ENCODE measurements at regions not wholly inside any gene's neighbourhood (a gene's known extent, or its start where the extent isn't known, plus 50 kb on each side); places are given as distances from the start of the nearest gene placed in this dataset.

DNA sequence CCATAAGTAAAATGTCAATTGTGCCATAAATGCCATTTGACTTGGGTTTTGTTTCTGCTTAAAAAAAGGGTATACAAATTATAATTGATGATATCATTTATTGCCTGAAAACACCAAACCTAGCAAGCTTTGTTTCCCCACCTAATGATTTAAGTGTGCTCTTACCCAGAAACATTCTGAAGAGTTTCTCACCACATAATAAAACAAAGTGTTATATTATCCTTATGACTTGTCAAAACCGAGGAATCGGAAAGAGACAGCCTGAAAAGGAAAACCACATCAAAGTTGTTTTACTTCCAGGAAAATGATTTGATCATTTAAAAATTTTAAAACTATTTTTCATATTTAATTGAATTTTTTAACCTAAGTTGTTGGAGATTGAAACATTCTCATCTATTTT is 170.5 kb upstream of the SLC39A10 start:
- peak overlapping the region; percentile 51; the same call in 1 of the 2 replicates for H3K4me2 ChIP-seq
- CTCF ChIA-PET, result no interaction called here
- 14% methylated on average over 2 of the region's 2 CpGs for WGBS (ENCODE audit: low lambda C conversion rate)
- H3K9me2 ChIP-seq, result no peaks in the 10 kb centered on the region
- POLR2A ChIA-PET, result no interaction called here
- no peaks in the 10 kb centered on the region for H3K9me3 ChIP-seq
- H3K9ac ChIP-seq, result peak overlapping the region; percentile 23; the same call in 1 of the 2 replicates
- H4K20me1 ChIP-seq (ENCODE audit: insufficient read depth), result no peaks in the 10 kb centered on the region
- peaks cover 29% of the 10 kb centered on the region for H3F3A ChIP-seq (replicated peaks; ENCODE audit: insufficient read depth)
- H2AFZ ChIP-seq (ENCODE audit: low read depth), result 0 out of 2 replicates have a peak overlapping the region, but pooled peaks have one; percentile 47
- H3K27me3 ChIP-seq (ENCODE audit: insufficient read depth), result no peaks in the 10 kb centered on the region
- no peak for DNase-seq
- TF ChIP-seq, protein P1, sequence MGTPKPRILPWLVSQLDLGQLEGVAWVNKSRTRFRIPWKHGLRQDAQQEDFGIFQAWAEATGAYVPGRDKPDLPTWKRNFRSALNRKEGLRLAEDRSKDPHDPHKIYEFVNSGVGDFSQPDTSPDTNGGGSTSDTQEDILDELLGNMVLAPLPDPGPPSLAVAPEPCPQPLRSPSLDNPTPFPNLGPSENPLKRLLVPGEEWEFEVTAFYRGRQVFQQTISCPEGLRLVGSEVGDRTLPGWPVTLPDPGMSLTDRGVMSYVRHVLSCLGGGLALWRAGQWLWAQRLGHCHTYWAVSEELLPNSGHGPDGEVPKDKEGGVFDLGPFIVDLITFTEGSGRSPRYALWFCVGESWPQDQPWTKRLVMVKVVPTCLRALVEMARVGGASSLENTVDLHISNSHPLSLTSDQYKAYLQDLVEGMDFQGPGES (IDR thresholded peaks at IDR 0.05; ENCODE audit: low read depth, low read length), result no peak
- peak overlapping the region; percentile 82 to 86; a peak in 3 of 4 replicates for H3K27ac ChIP-seq (ENCODE audit: low read depth in 2 of 2, low read length in 1 of 2)
- H3K4me3 ChIP-seq (ENCODE audit: low read depth in 2 of 2, low read length in 1 of 2), result no peak overlapping the region
- H3K36me3 ChIP-seq (replicated peaks in 1 of 2; ENCODE audit: control insufficient read depth in 1 of 2, insufficient read depth in 2 of 2, low read length in 1 of 2), result no peaks in the 10 kb centered on the region
- H3K4me1 ChIP-seq (ENCODE audit: control insufficient read depth in 1 of 2, insufficient read depth in 2 of 2, low read depth in 1 of 2, low read length in 1 of 2), result peaks cover 0 to 26% of the 10 kb centered on the region in 2 experiments; a peak in 3 of 4 replicates
- no peaks in the 10 kb centered on the region for H3K79me2 ChIP-seq (ENCODE audit: insufficient read depth)

DNA sequence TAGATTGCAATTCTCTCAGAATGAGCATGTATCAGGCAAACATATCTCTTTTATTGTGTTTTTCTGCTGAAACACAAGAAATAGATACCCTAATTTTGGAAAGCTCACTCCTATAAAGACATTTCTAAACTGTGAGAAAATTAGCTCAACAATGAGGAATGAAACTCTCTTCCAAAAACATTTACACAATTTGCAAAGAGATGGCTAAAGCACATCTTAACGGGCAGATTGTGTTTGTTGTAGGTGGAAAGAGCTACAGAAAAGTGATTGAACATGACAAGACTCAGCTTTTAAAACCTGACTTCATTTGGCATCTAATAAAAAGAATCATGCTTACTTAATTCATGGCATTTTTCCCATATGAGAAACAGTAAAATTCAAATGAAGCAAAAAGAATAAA is 175.0 kb upstream of the SLC39A10 start:
- no peaks in the 10 kb centered on the region for H3K9me2 ChIP-seq
- DNase-seq, result no peak
- WGBS (ENCODE audit: low lambda C conversion rate), result 65% methylated on average over 1 of the region's 1 CpG
- H3K36me3 ChIP-seq (replicated peaks in 1 of 2; ENCODE audit: control insufficient read depth in 1 of 2, insufficient read depth in 2 of 2, low read length in 1 of 2), result no peaks in the 10 kb centered on the region
- H3K27me3 ChIP-seq (ENCODE audit: insufficient read depth), result no peaks in the 10 kb centered on the region
- H3K4me1 ChIP-seq (ENCODE audit: control insufficient read depth in 1 of 2, insufficient read depth in 2 of 2, low read depth in 1 of 2, low read length in 1 of 2), result peaks cover 0 to 9% of the 10 kb centered on the region in 2 experiments; a peak in 2 of 4 replicates
- TF ChIP-seq NFIC (IDR thresholded peaks at IDR 0.05; ENCODE audit: borderline replicate concordance) (0 out of 2 replicates have a peak, but pooled peaks have one; percentile 26), TCF12 (IDR thresholded peaks at IDR 0.05) (peak; percentile 47), CHD2 (IDR thresholded peaks at IDR 0.05; ENCODE audit: low read length, partially characterized antibody) (no peak), EP300 (IDR thresholded peaks at IDR 0.05; ENCODE audit: borderline replicate concordance in 1 of 2, low read depth in 1 of 2, low read length in 1 of 2) (peak in 1 of 2 experiments; percentile 51; a peak in 1 of 4 replicates)
- TF ChIP-seq, protein P2, sequence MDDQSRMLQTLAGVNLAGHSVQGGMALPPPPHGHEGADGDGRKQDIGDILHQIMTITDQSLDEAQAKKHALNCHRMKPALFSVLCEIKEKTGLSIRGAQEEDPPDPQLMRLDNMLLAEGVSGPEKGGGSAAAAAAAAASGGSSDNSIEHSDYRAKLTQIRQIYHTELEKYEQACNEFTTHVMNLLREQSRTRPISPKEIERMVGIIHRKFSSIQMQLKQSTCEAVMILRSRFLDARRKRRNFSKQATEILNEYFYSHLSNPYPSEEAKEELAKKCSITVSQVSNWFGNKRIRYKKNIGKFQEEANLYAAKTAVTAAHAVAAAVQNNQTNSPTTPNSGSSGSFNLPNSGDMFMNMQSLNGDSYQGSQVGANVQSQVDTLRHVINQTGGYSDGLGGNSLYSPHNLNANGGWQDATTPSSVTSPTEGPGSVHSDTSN (IDR thresholded peaks at IDR 0.05), result peak; percentile 75
- H4K20me1 ChIP-seq (ENCODE audit: insufficient read depth), result no peaks in the 10 kb centered on the region; the same call in 1 of the 2 replicates
- no peak overlapping the region for H3K9ac ChIP-seq
- H3K9me3 ChIP-seq, result no peaks in the 10 kb centered on the region
- H3K4me3 ChIP-seq (ENCODE audit: low read depth in 2 of 2, low read length in 1 of 2), result no peak overlapping the region
- H3K79me2 ChIP-seq (ENCODE audit: insufficient read depth), result no peaks in the 10 kb centered on the region
- ChIA-PET CTCF (interaction anchor here (0.6 to 2.2 kb wide), 2 partner anchors 11 to 1530 kb away, joined by 3 to 5 read pairs; no protein-coding TSS in a partner anchor), POLR2A (no interaction called here)
- peak overlapping the region in 1 of 2 experiments; percentile 60; a peak in 1 of 4 replicates for H3K27ac ChIP-seq (ENCODE audit: low read depth in 2 of 2, low read length in 1 of 2)
- peaks cover 20% of the 10 kb centered on the region for H3F3A ChIP-seq (replicated peaks; ENCODE audit: insufficient read depth)
- H3K4me2 ChIP-seq, result no peak overlapping the region
- H2AFZ ChIP-seq (ENCODE audit: low read depth), result no peak overlapping the region

DNA sequence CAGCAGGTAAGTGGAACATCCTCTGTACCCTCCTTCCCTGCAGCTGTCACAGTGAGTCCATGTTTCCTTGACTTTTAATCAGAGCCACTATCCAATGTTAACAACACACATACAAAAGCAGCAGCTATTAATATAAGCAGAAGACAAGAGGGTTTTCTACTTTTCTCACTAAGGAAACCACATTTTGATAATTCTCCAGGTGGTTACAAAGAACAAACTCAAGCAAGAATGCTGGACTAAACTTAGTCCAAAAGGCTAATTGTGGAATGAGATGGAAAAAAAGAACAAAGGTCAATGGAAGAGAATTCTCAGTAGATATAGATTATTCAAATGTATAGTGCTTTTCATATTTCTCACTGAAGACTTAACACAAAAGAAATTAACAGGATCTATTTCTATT is 176.9 kb upstream of the SLC39A10 start:
- no peaks in the 10 kb centered on the region for H3K9me3 ChIP-seq
- no peaks in the 10 kb centered on the region; the same call in 1 of the 2 replicates for H4K20me1 ChIP-seq (ENCODE audit: insufficient read depth)
- ChIA-PET CTCF (no interaction called here), POLR2A (no interaction called here)
- peaks cover 20% of the 10 kb centered on the region for H3F3A ChIP-seq (replicated peaks; ENCODE audit: insufficient read depth)
- H3K4me2 ChIP-seq, result no peak overlapping the region
- no peaks in the 10 kb centered on the region for H3K27me3 ChIP-seq (ENCODE audit: insufficient read depth)
- H3K4me3 ChIP-seq (ENCODE audit: low read depth in 2 of 2, low read length in 1 of 2), result no peak overlapping the region
- H3K36me3 ChIP-seq (replicated peaks in 1 of 2; ENCODE audit: control insufficient read depth in 1 of 2, insufficient read depth in 2 of 2, low read length in 1 of 2), result no peaks in the 10 kb centered on the region
- no peak overlapping the region for H3K9ac ChIP-seq
- H3K79me2 ChIP-seq (ENCODE audit: insufficient read depth), result no peaks in the 10 kb centered on the region
- no peak overlapping the region for H3K27ac ChIP-seq (ENCODE audit: low read depth in 2 of 2, low read length in 1 of 2)
- peaks cover 0 to 2% of the 10 kb centered on the region in 2 experiments; a peak in 1 of 4 replicates for H3K4me1 ChIP-seq (ENCODE audit: control insufficient read depth in 1 of 2, insufficient read depth in 2 of 2, low read depth in 1 of 2, low read length in 1 of 2)
- no peaks in the 10 kb centered on the region for H3K9me2 ChIP-seq
- no peak for DNase-seq
- no peak overlapping the region for H2AFZ ChIP-seq (ENCODE audit: low read depth)
- TF ChIP-seq TCF12 (IDR thresholded peaks at IDR 0.05) (no peak), SIN3A (IDR thresholded peaks at IDR 0.05; ENCODE audit: borderline replicate concordance, low read depth, low read length) (no peak), MXI1 (IDR thresholded peaks at IDR 0.05; ENCODE audit: low read depth, low read length) (no peak), MEF2A (IDR thresholded peaks at IDR 0.05; ENCODE audit: borderline replicate concordance, low read depth) (no peak), FOXJ3 (CRISPR knock-in tag; IDR thresholded peaks at IDR 0.05) (no peak), NFIC (IDR thresholded peaks at IDR 0.05; ENCODE audit: borderline replicate concordance) (no peak), RAD21 (IDR thresholded peaks at IDR 0.05; ENCODE audit: low read length) (no peak), RXRA (IDR thresholded peaks at IDR 0.05; ENCODE audit: borderline replicate concordance, low read depth) (no peak), YY1 (IDR thresholded peaks at IDR 0.05; ENCODE audit: low read depth) (no peak), TAF1 (IDR thresholded peaks at IDR 0.05; ENCODE audit: borderline replicate concordance, low read depth, low read length) (no peak)
- TF ChIP-seq, protein P3, sequence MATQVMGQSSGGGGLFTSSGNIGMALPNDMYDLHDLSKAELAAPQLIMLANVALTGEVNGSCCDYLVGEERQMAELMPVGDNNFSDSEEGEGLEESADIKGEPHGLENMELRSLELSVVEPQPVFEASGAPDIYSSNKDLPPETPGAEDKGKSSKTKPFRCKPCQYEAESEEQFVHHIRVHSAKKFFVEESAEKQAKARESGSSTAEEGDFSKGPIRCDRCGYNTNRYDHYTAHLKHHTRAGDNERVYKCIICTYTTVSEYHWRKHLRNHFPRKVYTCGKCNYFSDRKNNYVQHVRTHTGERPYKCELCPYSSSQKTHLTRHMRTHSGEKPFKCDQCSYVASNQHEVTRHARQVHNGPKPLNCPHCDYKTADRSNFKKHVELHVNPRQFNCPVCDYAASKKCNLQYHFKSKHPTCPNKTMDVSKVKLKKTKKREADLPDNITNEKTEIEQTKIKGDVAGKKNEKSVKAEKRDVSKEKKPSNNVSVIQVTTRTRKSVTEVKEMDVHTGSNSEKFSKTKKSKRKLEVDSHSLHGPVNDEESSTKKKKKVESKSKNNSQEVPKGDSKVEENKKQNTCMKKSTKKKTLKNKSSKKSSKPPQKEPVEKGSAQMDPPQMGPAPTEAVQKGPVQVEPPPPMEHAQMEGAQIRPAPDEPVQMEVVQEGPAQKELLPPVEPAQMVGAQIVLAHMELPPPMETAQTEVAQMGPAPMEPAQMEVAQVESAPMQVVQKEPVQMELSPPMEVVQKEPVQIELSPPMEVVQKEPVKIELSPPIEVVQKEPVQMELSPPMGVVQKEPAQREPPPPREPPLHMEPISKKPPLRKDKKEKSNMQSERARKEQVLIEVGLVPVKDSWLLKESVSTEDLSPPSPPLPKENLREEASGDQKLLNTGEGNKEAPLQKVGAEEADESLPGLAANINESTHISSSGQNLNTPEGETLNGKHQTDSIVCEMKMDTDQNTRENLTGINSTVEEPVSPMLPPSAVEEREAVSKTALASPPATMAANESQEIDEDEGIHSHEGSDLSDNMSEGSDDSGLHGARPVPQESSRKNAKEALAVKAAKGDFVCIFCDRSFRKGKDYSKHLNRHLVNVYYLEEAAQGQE (IDR thresholded peaks at IDR 0.05; ENCODE audit: low read depth, low read length), result no peak
- TF ChIP-seq, protein P2 (IDR thresholded peaks at IDR 0.05), result no peak
